Heart right ventricle (tissue), 16 donors: ENCODE measurements at regions not wholly inside any gene's neighbourhood (a gene's known extent, or its start where the extent isn't known, plus 50 kb on each side); places are given as distances from the start of the nearest gene placed in this dataset.
A peak's percentile ranks its signal among the peaks of the same experiment; 100 is the strongest.

Source experiments
- ATAC-seq, 8 donors: fragments of 200-7000 bp; cut with Tn5 transposase; one replicate each; pipeline ENCODE4 v1.9.1; 2020; ENCODE audit warnings: mild to moderate bottlenecking in 8 of 8, moderate library complexity in 8 of 8, moderate number of reproducible peaks in 1 of 8
- DNase-seq, 2 donors: peaks; one replicate each; pipeline ENCODE4 v3.0.0-alpha.2; 2020
- H3K27ac ChIP-seq, 10 donors: fragments of 200-600 bp; sonication (generic) in 2 of 10; one replicate each; pipeline versions ENCODE4 v1.5.0 to v1.8.0; 2020 to 2022; ENCODE audit warnings: mild to moderate bottlenecking in 3 of 10
- H3K27me3 ChIP-seq, 7 donors: fragments of 200-600 bp; one replicate each; pipeline ENCODE4 v1.8.0; 2021 to 2022; ENCODE audit warnings: mild to moderate bottlenecking in 2 of 7
- H3K36me3 ChIP-seq, 9 donors: fragments of 200-600 bp; sonication (generic) in 1 of 9; one replicate each; pipeline versions ENCODE4 v1.5.0 to v1.8.0; 2020 to 2022; ENCODE audit warnings: mild to moderate bottlenecking in 2 of 9
- H3K4me1 ChIP-seq, 9 donors: fragments of 200-600 bp; sonication (generic) in 1 of 9; one replicate each; pipeline versions ENCODE4 v1.5.0 to v1.8.0; 2020 to 2022; ENCODE audit warnings: mild to moderate bottlenecking in 4 of 9
- H3K4me3 ChIP-seq, 10 donors: fragments of 200-600 bp; sonication (generic) in 2 of 10; one replicate each; pipeline versions ENCODE4 v1.5.0 to v1.8.0; 2020 to 2022; ENCODE audit warnings: mild to moderate bottlenecking in 7 of 10, moderate library complexity in 2 of 10
- H3K9me3 ChIP-seq, 11 donors: fragments of 200-600 bp in 10 of 11; sonication (generic) in 2 of 11; one replicate each; pipeline versions ENCODE4 v1.5.0 to v1.8.0; 2013 to 2022; ENCODE audit warnings: mild to moderate bottlenecking in 2 of 11, control low read depth in 1 of 11, moderate library complexity in 1 of 11
- WGBS, 2 donors: extraction: QIAGEN DNeasy Blood & Tissue Kit; methylation state at CpG; one replicate each; pipeline ENCODE4 v1.1.7; 2013; ENCODE audit warnings: inconsistent platforms in 1 of 2; 5-methylcytosine and 5-hydroxymethylcytosine counted together
- intact Hi-C, 10 donors: fragments of 100-400 bp; cut with DNase I; formaldehyde crosslinking; loops; one replicate each; pipeline versions ENCODE4 v1.11.1 to v1.14.2; 2022
- TF ChIP-seq, protein P1 (sequence below), 9 donors: fragments of 200-600 bp; sonication (generic) in 2 of 9; IDR thresholded peaks; one replicate each; pipeline versions ENCODE4 v1.5.0 to v1.8.0; 2021 to 2022; ENCODE audit warnings: antibody characterized with exemption in 9 of 9, mild to moderate bottlenecking in 5 of 9, moderate library complexity in 1 of 9
- donor health status: Arrhythmogenic right ventricular cardiomyopathy.
- donor health status: ischemic (EF 13 %, LVEDD 7.1; RV severe dilation, severe dysfunction).
- donor health status: healthy with polysubstance abuse.
- donor health status: DM: no; HTN: yes; CAD: no.
- donor health status: DM: no; HTN: no; CAD: no.
- donor health status: ischemic (EF 25% LVEDD 6.9; RV normal size, moderate dysfunction).
- donor health status: ischemic (EF 25% LVEDD 5.7; RV mildly dilated, moderate dysfunction).
- donor health status: healthy.
- donor health status: DM: yes; HTN: yes; CAD: no.
- donor health status: Ischemic cardiomyopathy.
- donor health status: ischemic (EF 35%, LVEDD 5.7; RV mildly dilated, moderate dysfunction).
- donor health status: nonischemic (EF 11% LVEDD 7.7; RV severe dilation, severe dysfunction).
- donor health status: DM: yes; HTN: yes; CAD: no.
- donor health status: PGD.
- donor health status: ischemic (EF 29% LVEDD 5.4; RV normal size, mild dysfunction).
- donor health status: nonischemic (EF 23%, LVEDD 6.1; RV moderate dilation, normal function).

DNA sequence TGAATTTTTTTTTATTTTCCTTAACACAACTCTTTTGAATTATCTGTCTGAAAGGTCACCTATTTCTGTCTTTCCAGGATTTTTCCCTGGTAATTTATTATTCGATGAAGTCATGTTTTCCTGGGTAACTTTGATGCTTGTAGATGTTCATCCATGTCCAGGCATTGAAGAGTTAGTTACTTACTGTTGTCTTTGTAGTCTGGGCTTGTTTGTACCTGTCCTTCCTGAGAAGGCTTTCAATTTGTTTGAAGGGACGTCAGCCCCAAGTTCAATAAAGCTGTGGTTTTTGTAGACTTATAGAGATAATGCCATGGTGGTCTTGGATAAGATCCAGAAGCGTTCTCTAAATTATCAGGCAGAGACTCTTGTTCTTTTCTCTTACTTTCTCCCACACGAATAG, 252.4 kb upstream of the ARHGAP24 start:
- ATAC-seq = no peak
- Histone ChIP-seq H3K4me3 (no peak overlapping the region), H3K9me3 (peaks cover 0 to 29% (median 7%) of the 10 kb centered on the region in 11 donors), H3K27me3 (no peaks in the 10 kb centered on the region), H3K36me3 (no peaks in the 10 kb centered on the region), H3K4me1 (no peaks in the 10 kb centered on the region), H3K27ac (no peak overlapping the region)
- DNase-seq = no peak
- 67 to 69% methylated on average over 4 of the region's 4 CpGs for WGBS, 2 donors
- intact Hi-C loops = no loop called here
- TF ChIP-seq, protein P1, sequence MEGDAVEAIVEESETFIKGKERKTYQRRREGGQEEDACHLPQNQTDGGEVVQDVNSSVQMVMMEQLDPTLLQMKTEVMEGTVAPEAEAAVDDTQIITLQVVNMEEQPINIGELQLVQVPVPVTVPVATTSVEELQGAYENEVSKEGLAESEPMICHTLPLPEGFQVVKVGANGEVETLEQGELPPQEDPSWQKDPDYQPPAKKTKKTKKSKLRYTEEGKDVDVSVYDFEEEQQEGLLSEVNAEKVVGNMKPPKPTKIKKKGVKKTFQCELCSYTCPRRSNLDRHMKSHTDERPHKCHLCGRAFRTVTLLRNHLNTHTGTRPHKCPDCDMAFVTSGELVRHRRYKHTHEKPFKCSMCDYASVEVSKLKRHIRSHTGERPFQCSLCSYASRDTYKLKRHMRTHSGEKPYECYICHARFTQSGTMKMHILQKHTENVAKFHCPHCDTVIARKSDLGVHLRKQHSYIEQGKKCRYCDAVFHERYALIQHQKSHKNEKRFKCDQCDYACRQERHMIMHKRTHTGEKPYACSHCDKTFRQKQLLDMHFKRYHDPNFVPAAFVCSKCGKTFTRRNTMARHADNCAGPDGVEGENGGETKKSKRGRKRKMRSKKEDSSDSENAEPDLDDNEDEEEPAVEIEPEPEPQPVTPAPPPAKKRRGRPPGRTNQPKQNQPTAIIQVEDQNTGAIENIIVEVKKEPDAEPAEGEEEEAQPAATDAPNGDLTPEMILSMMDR (IDR thresholded peaks at IDR 0.05) = no peak

DNA sequence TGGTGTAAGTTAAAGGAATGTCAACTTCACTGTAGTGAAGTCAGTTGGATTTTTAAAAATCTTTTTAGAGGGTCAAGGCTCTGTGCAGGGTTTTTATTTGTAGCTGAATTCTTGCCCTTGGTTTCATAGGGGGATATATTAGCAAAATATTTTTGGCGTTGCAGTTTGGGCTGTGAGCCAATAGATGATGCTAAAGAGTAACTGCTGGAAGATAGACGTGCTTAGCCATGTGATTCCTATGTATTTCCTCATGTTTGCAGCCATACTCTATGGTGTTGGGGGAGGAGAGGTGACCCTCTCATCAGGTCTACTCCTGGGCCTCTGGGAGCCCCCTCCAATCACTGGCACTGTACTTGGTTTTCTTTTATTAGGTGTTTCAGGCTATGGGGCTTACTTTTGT, 246.7 kb upstream of the ARHGAP24 start:
- Histone ChIP-seq H3K4me1 (no peaks in the 10 kb centered on the region), H3K27me3 (no peaks in the 10 kb centered on the region), H3K4me3 (no peak overlapping the region), H3K27ac (no peak overlapping the region), H3K36me3 (no peaks in the 10 kb centered on the region), H3K9me3 (peaks cover 0 to 15% (median 0%) of the 10 kb centered on the region in 11 donors)
- no peak for DNase-seq
- TF ChIP-seq, protein P1 (IDR thresholded peaks at IDR 0.05) = no peak
- 63 to 66% methylated on average over 2 of the region's 2 CpGs for WGBS, 2 donors
- ATAC-seq = no peak
- intact Hi-C loops = no loop called here

DNA sequence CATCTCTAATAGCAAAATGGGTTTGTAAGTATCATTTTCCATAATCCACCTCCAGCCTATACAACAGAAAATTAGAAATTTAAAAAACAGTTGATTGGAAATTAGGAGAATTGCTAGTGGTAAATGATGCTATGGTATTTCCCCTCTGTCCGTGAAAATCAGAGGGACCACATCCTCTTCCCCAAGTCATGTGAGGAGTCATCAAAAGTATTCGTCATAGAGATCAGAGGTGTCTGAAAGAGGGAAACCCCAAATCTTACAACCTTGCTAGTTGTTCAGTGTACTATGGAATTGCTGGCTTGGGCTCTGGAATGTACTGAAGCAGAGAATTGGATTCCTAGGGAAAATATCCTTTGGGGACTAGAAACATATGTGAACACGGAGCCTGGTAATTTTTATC, 241.4 kb upstream of the ARHGAP24 start:
- TF ChIP-seq, protein P1 (IDR thresholded peaks at IDR 0.05) = no peak
- no peaks in the 10 kb centered on the region for H3K27me3 ChIP-seq
- ATAC-seq (no peak), DNase-seq (no peak)
- no peaks in the 10 kb centered on the region for H3K4me1 ChIP-seq
- no peaks in the 10 kb centered on the region for H3K9me3 ChIP-seq
- 77 to 81% methylated on average over 3 of the region's 3 CpGs for WGBS, 2 donors
- no peak overlapping the region for H3K4me3 ChIP-seq
- intact Hi-C loops = no loop called here
- no peak overlapping the region for H3K27ac ChIP-seq
- no peaks in the 10 kb centered on the region for H3K36me3 ChIP-seq

DNA sequence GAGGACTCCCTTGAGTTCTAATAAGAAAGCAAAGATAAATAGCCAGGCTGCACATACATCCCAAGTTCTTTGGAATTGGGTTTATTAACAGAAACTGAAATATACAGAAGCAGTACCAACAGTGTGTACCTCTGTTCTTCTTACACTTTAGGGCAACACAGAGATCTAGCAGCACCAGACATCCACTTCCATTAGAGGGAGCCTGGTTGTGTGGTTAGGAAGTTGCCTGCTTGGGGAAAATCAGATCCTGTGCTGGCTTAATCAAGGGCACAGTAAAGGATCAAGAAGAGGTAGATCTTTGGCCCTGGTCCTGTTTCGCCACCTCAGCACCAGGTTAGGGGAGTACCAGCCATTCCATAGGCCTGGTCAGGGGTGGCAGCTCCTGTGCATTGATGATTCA, 231.1 kb upstream of the ARHGAP24 start:
- intact Hi-C loops = no loop called here
- ATAC-seq (no peak), DNase-seq (no peak)
- TF ChIP-seq, protein P1 (IDR thresholded peaks at IDR 0.05) = peak in 3 of 9 donors; percentile 18 to 33 (median 21)
- Histone ChIP-seq H3K27ac (no peak overlapping the region), H3K36me3 (no peaks in the 10 kb centered on the region), H3K4me3 (no peak overlapping the region), H3K27me3 (no peaks in the 10 kb centered on the region), H3K4me1 (no peaks in the 10 kb centered on the region), H3K9me3 (peaks cover 0 to 21% (median 0%) of the 10 kb centered on the region in 11 donors)
- WGBS, 2 donors = 96 to 100% methylated on average over 1 of the region's 1 CpG
